Fibroblast of mammary gland (primary cell): ENCODE measurements at regions not wholly inside any gene's neighbourhood (a gene's known extent, or its start where the extent isn't known, plus 50 kb on each side); places are given as distances from the start of the nearest gene placed in this dataset.

Source experiments
- DNase-seq: peaks from one replicate; pipeline ENCODE4 v3.0.0-alpha.2; 2010; ENCODE audit warnings: low read depth
- H3K4me3 ChIP-seq: 2 replicates; pipeline ENCODE4 v1.5.1; 2011; ENCODE audit warnings: low read depth, mild to moderate bottlenecking, low read length, moderate library complexity; ENCODE audit not compliant: control insufficient read depth
- CTCF ChIP-seq: conservative IDR thresholded peaks from 2 replicates; pipeline ENCODE4 v1.5.1; 2011; ENCODE audit warnings: low read depth, low read length, inconsistent platforms; ENCODE audit not compliant: control insufficient read depth, insufficient read depth

GRCh38 chr18:7466190-7466589, 100.9 kb upstream of the PTPRM start:
- DNase-seq: no peak
- TF ChIP-seq CTCF: no peak
- no peak overlapping the region for H3K4me3 ChIP-seq

- peak; percentile 32 for DNase-seq
- TF ChIP-seq CTCF: no peak
- H3K4me3 ChIP-seq: no peak overlapping the region
These were observed 99.2 kb upstream of the PTPRM start for GRCh38 chr18:7467708-7468466.

- TF ChIP-seq CTCF: no peak
These were observed 97.0 kb upstream of the PTPRM start for GRCh38 chr18:7470101-7470500.

GRCh38 chr18:7470503-7470902, 96.6 kb upstream of the PTPRM start:
- no peak for TF ChIP-seq CTCF
- H3K4me3 ChIP-seq: no peak overlapping the region
- DNase-seq: no peak

More at GRCh38 chr18:7470101-7470500, 97.0 kb upstream of the PTPRM start:
- DNase-seq: no peak
- no peak overlapping the region for H3K4me3 ChIP-seq

GRCh38 chr18:7476386-7476785, 90.7 kb upstream of the PTPRM start:
- H3K4me3 ChIP-seq: no peak overlapping the region
- no peak for DNase-seq
- TF ChIP-seq CTCF: no peak

- no peak overlapping the region for H3K4me3 ChIP-seq
- TF ChIP-seq CTCF: no peak
- DNase-seq: peak; percentile 64
These were observed 87.4 kb upstream of the PTPRM start for GRCh38 chr18:7479756-7480155.

GRCh38 chr18:7480879-7481278, 86.2 kb upstream of the PTPRM start:
- no peak for TF ChIP-seq CTCF
- no peak overlapping the region for H3K4me3 ChIP-seq

More at GRCh38 chr18:7480879-7481278, 86.2 kb upstream of the PTPRM start:
- DNase-seq: no peak
